HepG2 (cell line): ENCODE measurements at regions not wholly inside any gene's neighbourhood (a gene's known extent, or its start where the extent isn't known, plus 50 kb on each side); places are given as distances from the start of the nearest gene placed in this dataset.

Experiments
- ARHGAP35 ChIP-seq: sonication (generic); formaldehyde crosslinking; IDR thresholded peaks from 2 replicates; pipeline ENCODE4 v1.9.0; 2022; ENCODE audit warnings: mild to moderate bottlenecking, inconsistent platforms, moderate library complexity, missing genetic modification reagents, borderline replicate concordance
- BORCS8-MEF2B ChIP-seq: sonication (generic); formaldehyde crosslinking; IDR thresholded peaks from 2 replicates; pipeline ENCODE4 v1.8.0; 2022; ENCODE audit warnings: mild to moderate bottlenecking, missing genetic modification reagents
- CERS6 ChIP-seq: sonication (generic); formaldehyde crosslinking; IDR thresholded peaks from 2 replicates; pipeline ENCODE4 v1.5.0; 2020; ENCODE audit warnings: missing genetic modification reagents
- CHD2 ChIP-seq: IDR thresholded peaks from 2 replicates; pipeline ENCODE4 v1.6.1; 2011; ENCODE audit warnings: low read depth, low read length, improper control_type of control experiment
- EHMT2 ChIP-seq: fragments of 200-600 bp; sonication (generic); IDR thresholded peaks from 2 replicates; pipeline ENCODE4 v1.7.0; 2017; ENCODE audit warnings: antibody characterized with exemption, low read depth, low read length, borderline replicate concordance
- FOSL2 ChIP-seq: sonication (generic); formaldehyde crosslinking; IDR thresholded peaks from 2 replicates; pipeline ENCODE4 v1.4.0; 2020; ENCODE audit warnings: missing genetic modification reagents
- HDAC2 ChIP-seq: sonication (generic); formaldehyde crosslinking; IDR thresholded peaks from 2 replicates; pipeline ENCODE4 v1.4.0; 2020; ENCODE audit warnings: missing genetic modification reagents
- KIAA2018 ChIP-seq: sonication (generic); formaldehyde crosslinking; IDR thresholded peaks from 2 replicates; pipeline ENCODE4 v1.5.0; 2020; ENCODE audit warnings: mild to moderate bottlenecking, missing genetic modification reagents, borderline replicate concordance
- MYNN ChIP-seq: sonication (generic); formaldehyde crosslinking; IDR thresholded peaks from 2 replicates; pipeline ENCODE4 v1.4.0; 2020; ENCODE audit warnings: mild to moderate bottlenecking, low read depth, missing genetic modification reagents
- SMYD3 ChIP-seq: sonication (generic); formaldehyde crosslinking; IDR thresholded peaks from 2 replicates; pipeline ENCODE4 v1.8.1; 2023; ENCODE audit warnings: mild to moderate bottlenecking, missing genetic modification reagents
- SOX13 ChIP-seq, 3 experiments: fragments of 450-650 bp in 1 of 3; sonication (generic) in 1 of 3; formaldehyde crosslinking in 1 of 3; IDR thresholded peaks in 2 of 3; conservative IDR thresholded peaks in 1 of 3; 2 replicates each; pipeline versions ENCODE4 v1.5.0 to v1.6.1; 2016 to 2020; ENCODE audit warnings: antibody characterized with exemption in 1 of 3, mild to moderate bottlenecking in 1 of 3, missing compliant biosample characterization in 1 of 3, missing genetic modification reagents in 1 of 3, moderate library complexity in 1 of 3
- TFAP4 ChIP-seq: sonication (generic); IDR thresholded peaks from 2 replicates; pipeline ENCODE4 v1.6.1; 2016; ENCODE audit warnings: low read depth, borderline replicate concordance
- TMF1 ChIP-seq: sonication (generic); formaldehyde crosslinking; IDR thresholded peaks from 2 replicates; pipeline ENCODE4 v1.8.1; 2022; ENCODE audit warnings: low read depth, missing genetic modification reagents
- ZNF18 ChIP-seq: sonication (generic); formaldehyde crosslinking; IDR thresholded peaks from 2 replicates; pipeline ENCODE4 v1.8.0; 2022; ENCODE audit warnings: mild to moderate bottlenecking, missing genetic modification reagents; ENCODE audit not compliant: insufficient replicate concordance
- ZNF251 ChIP-seq: sonication (generic); formaldehyde crosslinking; IDR thresholded peaks from 2 replicates; pipeline ENCODE4 v1.9.0; 2021; ENCODE audit warnings: mild to moderate bottlenecking, missing genetic modification reagents
- ZNF761 ChIP-seq: sonication (generic); formaldehyde crosslinking; conservative IDR thresholded peaks from 2 replicates; pipeline ENCODE4 v1.4.0; 2020; ENCODE audit warnings: mild to moderate bottlenecking, missing genetic modification reagents
- ZNF816 ChIP-seq: sonication (generic); formaldehyde crosslinking; IDR thresholded peaks from 2 replicates; pipeline ENCODE4 v1.8.0; 2022; ENCODE audit warnings: missing genetic modification reagents, mild to moderate bottlenecking, borderline replicate concordance

- TF ChIP-seq KIAA2018 (CRISPR knock-in tag) (no peak), CERS6 (no peak), BORCS8-MEF2B (CRISPR knock-in tag) (no peak), ZNF761 (CRISPR knock-in tag) (no peak), TFAP4 (no peak), SOX13 (IDR thresholded peaks at IDR 0.05) (0 out of 2 replicates have a peak, but pooled peaks have one; percentile 37), SOX13 (CRISPR knock-in tag; conservative IDR thresholded peaks at IDR 0.05 in 1 of 2, IDR thresholded peaks at IDR 0.05 in 1 of 2) (peak in 1 of 2 experiments; percentile 63; a peak in 2 of 4 replicates), ARHGAP35 (CRISPR knock-in tag) (no peak), ZNF18 (no peak), TMF1 (CRISPR knock-in tag) (no peak), CHD2 (no peak), ZNF816 (CRISPR knock-in tag) (no peak), SMYD3 (no peak), FOSL2 (CRISPR knock-in tag) (peak; percentile 99), MYNN (CRISPR knock-in tag) (no peak), HDAC2 (no peak), EHMT2 (peak; percentile 55; the same call in 1 of the 2 replicates), ZNF251 (CRISPR knock-in tag) (no peak)
These were observed 119.6 kb downstream of the ASB7 start (continued) for GRCh38 chr15:100721758-100722550.
